HT-29 (cell line): ENCODE measurements at regions not wholly inside any gene's neighbourhood (a gene's known extent, or its start where the extent isn't known, plus 50 kb on each side); places are given as distances from the start of the nearest gene placed in this dataset.
"Not testable (repeated sequence)": the region's sequence is repeated elsewhere in the genome, so short reads cannot be mapped to it uniquely, and the experiment has no call there.

Source experiments
- DNase-seq: peaks from one replicate; pipeline ENCODE4 v3.0.0-alpha.2; 2015; ENCODE audit warnings: low spot score

GRCh38 chr6:113365191-113365590 lies 492.0 kb upstream of the MARCKS start:
- no peak for DNase-seq

DNA sequence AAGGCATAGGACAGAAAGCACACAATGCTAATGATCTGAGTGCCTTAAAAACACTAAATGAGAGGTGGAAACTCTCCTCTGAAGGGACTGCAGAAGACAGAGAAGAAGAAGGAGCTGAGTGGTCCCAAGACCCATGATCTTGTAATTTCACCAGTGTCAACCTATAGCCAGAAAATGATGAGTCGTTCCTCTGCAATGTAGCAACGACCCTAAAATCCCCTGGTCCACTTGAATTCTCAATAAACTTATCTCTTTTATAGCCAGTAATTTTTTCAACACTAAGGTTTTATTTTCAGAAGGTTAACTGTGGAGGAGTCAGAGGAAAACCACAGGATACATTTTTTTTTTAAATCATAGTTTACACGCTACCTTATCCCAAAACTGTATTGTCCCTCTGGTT lies 490.6 kb upstream of the MARCKS start:
- DNase-seq, result no peak

- DNase-seq, result no peak
Observed at GRCh38 chr6:113370508-113371502, 486.3 kb upstream of the MARCKS start.

- not testable (repeated sequence) for DNase-seq
Observed at GRCh38 chr6:113375466-113375865, 481.7 kb upstream of the MARCKS start.

GRCh38 chr6:113375950-113376846 lies 480.9 kb upstream of the MARCKS start:
- no peak for DNase-seq

- no peak for DNase-seq
Observed at GRCh38 chr6:113376847-113377165, 480.3 kb upstream of the MARCKS start.

- DNase-seq, result no peak
Observed at GRCh38 chr6:113377362-113377942, 479.7 kb upstream of the MARCKS start.

GRCh38 chr6:113380591-113380990 lies 476.6 kb upstream of the MARCKS start:
- no peak for DNase-seq

DNA sequence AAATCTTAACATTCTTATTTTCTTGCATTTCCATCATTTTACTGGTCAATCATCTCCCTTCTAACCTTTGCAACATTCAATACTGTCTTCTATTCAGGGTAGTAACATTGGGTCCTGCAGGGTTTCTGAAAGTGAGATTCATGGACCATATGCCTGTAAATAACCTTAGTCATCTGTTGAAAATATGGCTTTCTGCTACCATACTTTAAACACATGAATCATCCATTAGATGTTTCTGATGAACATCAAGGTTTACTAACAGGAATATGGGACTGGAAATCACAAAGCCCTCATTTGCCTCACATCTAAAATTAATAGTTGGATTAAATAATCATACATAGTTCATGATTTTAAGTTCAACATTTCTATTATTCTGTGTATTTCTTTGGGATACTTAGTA lies 475.9 kb upstream of the MARCKS start:
- no peak for DNase-seq

DNA sequence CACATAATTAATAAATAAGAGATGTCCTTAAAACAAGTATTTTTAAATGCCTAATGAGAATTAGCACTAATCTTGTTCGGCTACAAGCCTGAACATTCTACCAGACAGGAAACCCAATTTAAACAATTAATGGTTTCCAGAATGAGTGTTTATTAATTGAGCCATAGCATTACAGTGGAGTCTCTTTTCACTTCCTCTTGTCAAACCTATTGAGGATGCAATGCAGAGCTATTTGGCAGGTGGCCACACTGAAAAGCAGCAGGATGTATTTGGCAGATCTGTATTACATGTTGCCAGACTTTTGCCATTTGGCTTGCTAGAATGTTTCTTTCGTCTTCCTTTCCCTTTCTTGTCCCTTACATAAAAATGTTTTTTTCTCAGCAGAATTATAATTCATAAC lies 475.2 kb upstream of the MARCKS start:
- DNase-seq, result peak; percentile 31

DNA sequence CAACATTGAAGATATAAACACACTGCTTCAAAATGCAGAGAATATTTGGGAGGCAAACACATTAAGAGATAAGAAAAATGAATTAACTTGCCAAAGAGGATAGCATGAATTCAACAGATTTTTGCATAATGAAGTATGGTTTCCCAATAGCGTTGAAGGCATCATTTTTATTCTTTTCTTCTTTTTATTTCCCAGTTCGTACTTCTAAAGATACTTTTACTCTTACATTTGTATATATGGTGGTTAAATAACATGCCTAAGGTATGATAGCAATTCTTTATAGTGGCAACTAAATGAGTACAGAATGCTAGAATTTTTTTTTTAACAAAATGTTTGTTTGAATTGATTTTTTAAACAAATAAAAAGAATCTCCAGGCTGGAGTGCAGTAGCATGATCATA lies 473.4 kb upstream of the MARCKS start:
- DNase-seq, result no peak

- DNase-seq, result no peak
Observed at GRCh38 chr6:113385020-113385431, 472.1 kb upstream of the MARCKS start.

- no peak for DNase-seq
Observed at GRCh38 chr6:113388996-113389395, 468.1 kb upstream of the MARCKS start.

GRCh38 chr6:113392551-113393055 lies 464.5 kb upstream of the MARCKS start:
- no peak for DNase-seq

- DNase-seq, result no peak
Observed at GRCh38 chr6:113394216-113394615, 462.9 kb upstream of the MARCKS start.

- no peak for DNase-seq
Observed at GRCh38 chr6:113394729-113395128, 462.4 kb upstream of the MARCKS start.

DNA sequence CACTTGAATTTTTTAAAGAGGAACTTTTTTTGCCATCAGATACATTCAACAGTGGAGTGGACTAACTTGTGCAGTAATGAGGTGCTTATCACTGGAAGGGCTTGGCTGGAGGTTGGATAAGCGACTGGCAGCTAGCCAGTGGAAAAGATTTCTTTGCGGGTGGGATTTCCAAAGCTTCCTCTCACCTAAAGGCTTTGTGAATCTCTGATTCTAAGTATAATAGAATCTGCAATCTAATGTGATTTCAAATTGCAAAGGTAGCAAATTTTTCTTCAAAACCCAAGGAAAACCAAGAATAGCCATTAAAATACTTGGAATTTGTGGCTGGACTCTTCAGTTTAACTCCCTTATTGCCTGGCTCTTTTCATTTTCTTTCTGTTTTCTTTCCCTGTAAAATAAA lies 460.4 kb upstream of the MARCKS start:
- no peak for DNase-seq

- no peak for DNase-seq
Observed at GRCh38 chr6:113397236-113397635, 459.9 kb upstream of the MARCKS start.

GRCh38 chr6:113401231-113401630 lies 455.9 kb upstream of the MARCKS start:
- DNase-seq, result no peak

GRCh38 chr6:113402544-113402943 lies 454.6 kb upstream of the MARCKS start:
- DNase-seq, result no peak

GRCh38 chr6:113403966-113404595 lies 453.1 kb upstream of the MARCKS start:
- no peak for DNase-seq
